Liver (tissue), 3 donors: ENCODE measurements at regions not wholly inside any gene's neighbourhood (a gene's known extent, or its start where the extent isn't known, plus 50 kb on each side); places are given as distances from the start of the nearest gene placed in this dataset.

ENCODE experiments used
- EGR1 ChIP-seq, 2 donors: IDR thresholded peaks; 2 replicates each; pipeline ENCODE4 v1.6.1; 2016 to 2018; ENCODE audit warnings: antibody characterized with exemption in 2 of 2, low read depth in 2 of 2
- GABPA ChIP-seq, 2 donors: IDR thresholded peaks in 1 of 2; conservative IDR thresholded peaks in 1 of 2; 2 replicates each; pipeline ENCODE4 v1.6.1; 2016; ENCODE audit warnings: antibody characterized with exemption in 2 of 2, mild to moderate bottlenecking in 1 of 2, moderate library complexity in 1 of 2
- NR2F2 ChIP-seq: IDR thresholded peaks from 2 replicates; pipeline ENCODE4 v1.6.1; 2016; ENCODE audit warnings: antibody characterized with exemption
- RAD21 ChIP-seq, 2 donors: IDR thresholded peaks; 2 replicates each; pipeline ENCODE4 v1.6.1; 2016; ENCODE audit warnings: antibody characterized with exemption in 2 of 2, mild to moderate bottlenecking in 2 of 2
- REST ChIP-seq: IDR thresholded peaks from 2 replicates; pipeline ENCODE4 v1.6.1; 2016; ENCODE audit warnings: antibody characterized with exemption, mild to moderate bottlenecking
- RXRA ChIP-seq, 2 donors: IDR thresholded peaks; 2 replicates each; pipeline ENCODE4 v1.6.1; 2017 to 2018; ENCODE audit warnings: antibody characterized with exemption in 2 of 2, mild to moderate bottlenecking in 1 of 2
- SP1 ChIP-seq: IDR thresholded peaks from 2 replicates; pipeline ENCODE4 v1.6.1; 2018; ENCODE audit warnings: antibody characterized with exemption, mild to moderate bottlenecking
- YY1 ChIP-seq: IDR thresholded peaks from 2 replicates; pipeline ENCODE4 v1.6.1; 2016; ENCODE audit warnings: antibody characterized with exemption, mild to moderate bottlenecking
- TF ChIP-seq, protein P1 (sequence below): fragments of 150-350 bp; IDR thresholded peaks from 2 replicates; pipeline ENCODE4 v1.5.1; 2017; ENCODE audit warnings: improper control_type of control experiment, low read depth, low read length; ENCODE audit not compliant: missing input control
- TF ChIP-seq, protein P2 (sequence below): IDR thresholded peaks from 2 replicates; pipeline ENCODE4 v1.6.1; 2016; ENCODE audit warnings: antibody characterized with exemption
- TF ChIP-seq, protein P3 (sequence below): IDR thresholded peaks from 2 replicates; pipeline ENCODE4 v1.6.1; 2016; ENCODE audit warnings: antibody characterized with exemption
- donor health status: healthy.
- donor health status: healthy.

DNA sequence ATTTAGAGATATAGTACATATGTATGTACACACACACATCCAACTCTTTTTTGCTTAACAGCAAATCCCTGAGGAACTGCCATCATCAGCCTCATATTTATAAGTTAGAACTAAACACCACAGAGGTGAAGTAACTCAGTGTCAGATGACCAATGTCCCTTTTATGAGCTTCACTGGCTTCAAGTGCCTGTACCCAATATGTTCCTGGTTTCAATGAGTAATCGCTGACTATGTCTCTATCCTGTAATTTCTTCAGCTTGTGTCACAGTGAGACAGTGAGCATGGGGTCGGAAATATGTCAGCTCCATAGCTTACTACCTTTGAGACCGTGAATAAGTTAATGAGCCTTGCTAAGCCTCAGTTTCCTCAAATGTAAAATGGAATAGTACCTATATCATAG is 136.2 kb upstream of the RASGEF1B start:
- TF ChIP-seq RXRA (IDR thresholded peaks at IDR 0.05) = no peak
- TF ChIP-seq, protein P1, sequence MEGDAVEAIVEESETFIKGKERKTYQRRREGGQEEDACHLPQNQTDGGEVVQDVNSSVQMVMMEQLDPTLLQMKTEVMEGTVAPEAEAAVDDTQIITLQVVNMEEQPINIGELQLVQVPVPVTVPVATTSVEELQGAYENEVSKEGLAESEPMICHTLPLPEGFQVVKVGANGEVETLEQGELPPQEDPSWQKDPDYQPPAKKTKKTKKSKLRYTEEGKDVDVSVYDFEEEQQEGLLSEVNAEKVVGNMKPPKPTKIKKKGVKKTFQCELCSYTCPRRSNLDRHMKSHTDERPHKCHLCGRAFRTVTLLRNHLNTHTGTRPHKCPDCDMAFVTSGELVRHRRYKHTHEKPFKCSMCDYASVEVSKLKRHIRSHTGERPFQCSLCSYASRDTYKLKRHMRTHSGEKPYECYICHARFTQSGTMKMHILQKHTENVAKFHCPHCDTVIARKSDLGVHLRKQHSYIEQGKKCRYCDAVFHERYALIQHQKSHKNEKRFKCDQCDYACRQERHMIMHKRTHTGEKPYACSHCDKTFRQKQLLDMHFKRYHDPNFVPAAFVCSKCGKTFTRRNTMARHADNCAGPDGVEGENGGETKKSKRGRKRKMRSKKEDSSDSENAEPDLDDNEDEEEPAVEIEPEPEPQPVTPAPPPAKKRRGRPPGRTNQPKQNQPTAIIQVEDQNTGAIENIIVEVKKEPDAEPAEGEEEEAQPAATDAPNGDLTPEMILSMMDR = no peak
- no peak for TF ChIP-seq REST
- TF ChIP-seq RAD21 (IDR thresholded peaks at IDR 0.05) = no peak
- TF ChIP-seq, protein P2, sequence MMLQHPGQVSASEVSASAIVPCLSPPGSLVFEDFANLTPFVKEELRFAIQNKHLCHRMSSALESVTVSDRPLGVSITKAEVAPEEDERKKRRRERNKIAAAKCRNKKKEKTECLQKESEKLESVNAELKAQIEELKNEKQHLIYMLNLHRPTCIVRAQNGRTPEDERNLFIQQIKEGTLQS = no peak
- no peak for TF ChIP-seq GABPA (IDR thresholded peaks at IDR 0.05 in 1 of 2, conservative IDR thresholded peaks at IDR 0.05 in 1 of 2)
- no peak for TF ChIP-seq EGR1 (IDR thresholded peaks at IDR 0.05; ENCODE audit: low read depth in 2 of 2)
- TF ChIP-seq SP1 = no peak
- TF ChIP-seq, protein P3, sequence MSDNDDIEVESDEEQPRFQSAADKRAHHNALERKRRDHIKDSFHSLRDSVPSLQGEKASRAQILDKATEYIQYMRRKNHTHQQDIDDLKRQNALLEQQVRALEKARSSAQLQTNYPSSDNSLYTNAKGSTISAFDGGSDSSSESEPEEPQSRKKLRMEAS = no peak
- no peak for TF ChIP-seq NR2F2
- TF ChIP-seq YY1 = no peak
